PC-9 (cell line): ENCODE measurements at regions not wholly inside any gene's neighbourhood (a gene's known extent, or its start where the extent isn't known, plus 50 kb on each side); places are given as distances from the start of the nearest gene placed in this dataset.

Source experiments
- BruUV-seq: library from RNA; stranded (reverse); fragments of 400-500 nt; replicated peaks from 2 replicates; lab custom pipeline; 2021; lab: Mats Ljungman, UMichigan
- CTCF ChIA-PET: fragments of 300-600 bp; sonication (Branson Sonifier 250); formaldehyde crosslinking; loops from one replicate; lab custom pipeline; 2022; ENCODE audit warnings: antibody characterized with exemption; lab: Charles Lee
- POLR2A ChIA-PET: fragments of 300-600 bp; sonication (Branson Sonifier 250); formaldehyde crosslinking; loops from one replicate; lab custom pipeline; 2022; ENCODE audit warnings: antibody characterized with exemption; ENCODE audit not compliant: unreplicated experiment; lab: Charles Lee
- DNase-seq, 2 experiments: peaks; one replicate each; pipeline versions ENCODE4 v3.0.0 to v3.0.0-alpha.2; 2015 to 2022; ENCODE audit warnings: mixed read lengths in 1 of 2
- H2AFZ ChIP-seq: fragments of 200-600 bp; sonication (generic); 2 replicates; pipeline ENCODE4 v1.8.1; 2017; ENCODE audit warnings: antibody characterized with exemption
- H3F3A ChIP-seq: fragments of 200-600 bp; sonication (generic); 2 replicates; pipeline ENCODE4 v1.8.1; 2017; ENCODE audit warnings: antibody characterized with exemption, mild to moderate bottlenecking, low read depth; ENCODE audit not compliant: insufficient read depth
- H3K27ac ChIP-seq: fragments of 200-600 bp; sonication (generic); 2 replicates; pipeline ENCODE4 v1.6.1; 2016; ENCODE audit warnings: mixed run types
- H3K27me3 ChIP-seq: fragments of 200-600 bp; sonication (generic); 2 replicates; pipeline ENCODE4 v1.6.1; 2016; ENCODE audit warnings: low read depth, mixed run types; ENCODE audit not compliant: insufficient read depth
- H3K36me3 ChIP-seq: fragments of 200-600 bp; sonication (generic); 2 replicates; pipeline ENCODE4 v1.6.1; 2016; ENCODE audit warnings: low read depth, mixed run types
- H3K4me1 ChIP-seq: fragments of 200-600 bp; sonication (generic); replicated peaks from 2 replicates; pipeline ENCODE4 v1.6.1; 2016; ENCODE audit warnings: mixed run types; ENCODE audit not compliant: insufficient read depth
- H3K4me2 ChIP-seq: fragments of 200-600 bp; sonication (generic); 2 replicates; pipeline ENCODE4 v1.6.1; 2017; ENCODE audit warnings: mixed run types
- H3K4me3 ChIP-seq: fragments of 200-600 bp; sonication (generic); 2 replicates; pipeline ENCODE4 v1.6.1; 2016; ENCODE audit warnings: mixed run types
- H3K79me2 ChIP-seq: fragments of 200-600 bp; sonication (generic); 2 replicates; pipeline ENCODE4 v1.6.1; 2017; ENCODE audit warnings: low read depth, mixed run types
- H3K9me2 ChIP-seq: fragments of 200-600 bp; sonication (generic); 2 replicates; pipeline ENCODE4 v1.8.1; 2017; ENCODE audit warnings: mild to moderate bottlenecking; ENCODE audit not compliant: insufficient read depth
- H3K9me3 ChIP-seq: fragments of 200-600 bp; sonication (generic); 2 replicates; pipeline ENCODE4 v1.8.1; 2016; ENCODE audit warnings: low read depth; ENCODE audit not compliant: insufficient read depth
- H4K20me1 ChIP-seq: fragments of 200-600 bp; sonication (generic); 2 replicates; pipeline ENCODE4 v1.8.1; 2017; ENCODE audit not compliant: insufficient read depth
- EZH2 ChIP-seq: fragments of 200-600 bp; sonication (generic); IDR thresholded peaks from 2 replicates; pipeline ENCODE4 v1.8.0; 2017; ENCODE audit warnings: antibody characterized with exemption, low read depth
- intact Hi-C: fragments of 100-400 bp; cut with micrococcal nuclease; formaldehyde crosslinking; loops from one replicate; pipeline ENCODE4 v1.10.0; 2022; ENCODE audit not compliant: unreplicated experiment
- TF ChIP-seq, protein P1 (sequence below): fragments of 200-600 bp; sonication (generic); conservative IDR thresholded peaks from 2 replicates; pipeline ENCODE4 v1.6.1; 2017; ENCODE audit warnings: mixed run types, antibody characterized with exemption, mild to moderate bottlenecking, moderate library complexity

DNA sequence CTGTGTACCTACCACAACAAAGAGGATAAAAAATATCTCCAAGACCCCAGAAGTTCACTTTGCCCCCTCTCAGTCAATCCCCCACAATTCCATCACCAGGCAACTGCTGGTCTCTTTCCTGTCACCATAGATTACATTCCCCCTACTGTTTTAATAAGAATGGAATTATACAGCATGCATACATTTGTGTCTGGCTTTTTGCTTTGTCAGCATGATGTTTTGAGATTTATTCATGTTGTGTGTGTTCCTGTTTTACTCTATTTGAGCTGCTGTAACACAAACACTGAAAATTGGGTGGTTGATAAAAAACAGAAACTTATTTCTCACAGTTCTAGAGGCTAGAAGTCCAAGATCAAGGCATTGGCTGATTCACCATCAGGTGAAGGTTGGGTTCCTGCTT is 214.5 kb upstream of the IGFBP3 start:
- Histone ChIP-seq H3K4me2 (no peak overlapping the region), H3F3A (peaks cover 13% of the 10 kb centered on the region), H3K27me3 (no peaks in the 10 kb centered on the region), H4K20me1 (no peaks in the 10 kb centered on the region), H3K4me1 (peaks cover 23% of the 10 kb centered on the region), H3K36me3 (no peaks in the 10 kb centered on the region), H3K9me3 (0 out of 2 replicates have a peak, but pooled peaks cover under 1% of the 10 kb centered on the region), H3K9me2 (no peaks in the 10 kb centered on the region), H3K27ac (no peak overlapping the region), H3K4me3 (no peak overlapping the region), H3K79me2 (no peaks in the 10 kb centered on the region), H2AFZ (no peak overlapping the region)
- TF ChIP-seq, protein P1, sequence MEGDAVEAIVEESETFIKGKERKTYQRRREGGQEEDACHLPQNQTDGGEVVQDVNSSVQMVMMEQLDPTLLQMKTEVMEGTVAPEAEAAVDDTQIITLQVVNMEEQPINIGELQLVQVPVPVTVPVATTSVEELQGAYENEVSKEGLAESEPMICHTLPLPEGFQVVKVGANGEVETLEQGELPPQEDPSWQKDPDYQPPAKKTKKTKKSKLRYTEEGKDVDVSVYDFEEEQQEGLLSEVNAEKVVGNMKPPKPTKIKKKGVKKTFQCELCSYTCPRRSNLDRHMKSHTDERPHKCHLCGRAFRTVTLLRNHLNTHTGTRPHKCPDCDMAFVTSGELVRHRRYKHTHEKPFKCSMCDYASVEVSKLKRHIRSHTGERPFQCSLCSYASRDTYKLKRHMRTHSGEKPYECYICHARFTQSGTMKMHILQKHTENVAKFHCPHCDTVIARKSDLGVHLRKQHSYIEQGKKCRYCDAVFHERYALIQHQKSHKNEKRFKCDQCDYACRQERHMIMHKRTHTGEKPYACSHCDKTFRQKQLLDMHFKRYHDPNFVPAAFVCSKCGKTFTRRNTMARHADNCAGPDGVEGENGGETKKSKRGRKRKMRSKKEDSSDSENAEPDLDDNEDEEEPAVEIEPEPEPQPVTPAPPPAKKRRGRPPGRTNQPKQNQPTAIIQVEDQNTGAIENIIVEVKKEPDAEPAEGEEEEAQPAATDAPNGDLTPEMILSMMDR = no peak
- TF ChIP-seq EZH2 = no peak
- no TSS peak for BruUV-seq
- CTCF ChIA-PET = interaction anchor here (0.5 kb wide), 1 partner anchor 1456 kb away, joined by 4 read pairs; no protein-coding TSS in a partner anchor
- POLR2A ChIA-PET = no interaction called here
- intact Hi-C loops = no loop called here
- DNase-seq = no peak

DNA sequence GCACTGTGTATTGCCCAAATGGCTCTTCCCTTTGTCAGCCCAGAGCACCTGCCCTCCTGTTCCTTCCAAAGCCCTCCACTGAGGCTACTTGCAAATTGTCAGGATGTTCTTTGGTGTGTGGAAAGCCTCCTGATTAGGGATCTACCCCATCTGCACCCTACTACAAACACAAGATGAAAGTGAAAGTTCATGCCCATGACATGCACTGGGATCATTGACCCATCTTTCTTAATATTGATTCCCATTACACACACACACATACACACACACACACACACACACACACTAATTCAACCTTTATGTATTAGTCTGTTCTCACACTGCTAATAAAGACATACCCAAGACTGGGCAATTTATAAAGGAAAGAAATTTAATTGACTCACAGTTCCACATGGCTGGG is 213.7 kb upstream of the IGFBP3 start:
- TF ChIP-seq, protein P1 = no peak
- no peak for TF ChIP-seq EZH2
- no peak overlapping the region for H3K4me3 ChIP-seq
- H2AFZ ChIP-seq = no peak overlapping the region
- no peak for DNase-seq
- no peaks in the 10 kb centered on the region for H3K36me3 ChIP-seq
- H3K4me1 ChIP-seq = peaks cover 19% of the 10 kb centered on the region
- CTCF ChIA-PET = no interaction called here
- H4K20me1 ChIP-seq = no peaks in the 10 kb centered on the region
- H3K27ac ChIP-seq = no peak overlapping the region
- POLR2A ChIA-PET = no interaction called here
- intact Hi-C loops = no loop called here
- H3K9me3 ChIP-seq = no peaks in the 10 kb centered on the region
- no peaks in the 10 kb centered on the region for H3K79me2 ChIP-seq
- no peaks in the 10 kb centered on the region for H3K27me3 ChIP-seq
- H3K9me2 ChIP-seq = no peaks in the 10 kb centered on the region
- no peak overlapping the region for H3K4me2 ChIP-seq
- H3F3A ChIP-seq = peaks cover 13% of the 10 kb centered on the region
- no TSS peak for BruUV-seq

DNA sequence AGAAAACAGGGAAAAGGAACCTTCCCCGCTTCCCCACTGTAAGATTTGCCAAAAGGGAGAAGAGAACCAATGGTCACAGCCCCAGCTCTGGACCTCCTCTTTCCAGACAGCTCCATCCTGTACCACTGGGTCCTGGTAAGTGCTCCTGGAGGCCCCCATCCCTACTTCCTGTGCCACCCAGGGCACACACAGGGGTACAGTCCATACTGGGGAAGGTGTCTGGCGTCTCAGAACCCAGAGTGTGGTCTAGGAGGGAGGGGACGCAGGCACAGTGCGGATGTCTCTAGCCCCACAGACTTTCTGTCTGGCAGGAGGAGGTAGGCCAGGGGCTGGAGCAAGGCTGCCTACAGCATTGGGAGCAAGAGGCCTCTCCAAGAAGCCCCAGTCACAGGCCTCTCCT is 213.3 kb upstream of the IGFBP3 start:
- CTCF ChIA-PET = no interaction called here
- H3K36me3 ChIP-seq = no peaks in the 10 kb centered on the region
- BruUV-seq = no TSS peak
- H3K9me2 ChIP-seq = no peaks in the 10 kb centered on the region
- intact Hi-C loops = no loop called here
- no peak overlapping the region for H3K27ac ChIP-seq
- H3F3A ChIP-seq = peaks cover 10% of the 10 kb centered on the region
- H3K79me2 ChIP-seq = no peaks in the 10 kb centered on the region
- POLR2A ChIA-PET = no interaction called here
- peaks cover 15% of the 10 kb centered on the region for H3K4me1 ChIP-seq
- no peaks in the 10 kb centered on the region for H3K27me3 ChIP-seq
- no peaks in the 10 kb centered on the region for H3K9me3 ChIP-seq
- no peak overlapping the region for H3K4me3 ChIP-seq
- H2AFZ ChIP-seq = no peak overlapping the region
- TF ChIP-seq, protein P1 = no peak
- no peak for TF ChIP-seq EZH2
- H4K20me1 ChIP-seq = no peaks in the 10 kb centered on the region
- DNase-seq = no peak
- H3K4me2 ChIP-seq = no peak overlapping the region
